Left cardiac atrium (tissue), 4 donors: ENCODE measurements at regions not wholly inside any gene's neighbourhood (a gene's known extent, or its start where the extent isn't known, plus 50 kb on each side); places are given as distances from the start of the nearest gene placed in this dataset.

Experiments used
- ATAC-seq, 2 donors: fragments of 200-7000 bp; cut with Tn5 transposase; one replicate each; pipeline ENCODE4 v1.9.1; 2020; ENCODE audit warnings: mild to moderate bottlenecking in 2 of 2, moderate library complexity in 2 of 2
- DNase-seq: peaks from one replicate; pipeline ENCODE4 v3.0.0-alpha.2; 2020
- intact Hi-C, 2 donors: fragments of 100-400 bp; cut with DNase I; formaldehyde crosslinking; loops; one replicate each; pipeline versions ENCODE4 v1.14.1 to v1.15.1; 2022 to 2023
- donor health status: DM: no; HTN: yes; CAD: no.
- donor health status: DM: no; HTN: yes; CAD: no; lungs with severe emphysema.
- donor health status: DM: yes; HTN: yes; CAD: no.
- donor health status: Dilated cardiomyopathy.

- no peak for DNase-seq
- intact Hi-C loops = no loop called here
- no peak for ATAC-seq
Measured at GRCh38 chr18:47574966-47575365, 323.5 kb upstream of the SKOR2 start.

DNA sequence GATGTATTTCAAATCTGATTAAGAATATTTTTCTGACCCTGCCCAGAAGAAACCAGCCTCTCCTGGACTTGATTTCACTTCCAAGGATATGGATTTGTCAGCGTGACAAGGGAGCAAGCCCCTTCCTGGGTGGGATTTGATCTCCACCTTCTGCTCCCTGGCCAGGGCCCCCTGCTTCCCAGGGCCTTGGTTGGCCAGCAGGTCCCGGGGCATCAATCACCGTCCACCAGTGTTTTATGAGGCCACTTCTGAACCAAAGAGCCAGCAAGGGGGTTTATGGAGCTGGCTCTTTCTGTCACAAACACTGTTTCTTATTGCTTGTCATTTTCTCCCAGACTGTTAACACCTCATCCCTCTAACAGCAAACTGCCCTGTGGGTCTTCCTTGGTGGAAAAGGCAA, 320.5 kb upstream of the SKOR2 start:
- DNase-seq (no peak), ATAC-seq (no peak)
- intact Hi-C loops = no loop called here

- ATAC-seq (no peak), DNase-seq (no peak)
- intact Hi-C loops = no loop called here
Measured at GRCh38 chr18:47566809-47567208, 315.3 kb upstream of the SKOR2 start.

DNA sequence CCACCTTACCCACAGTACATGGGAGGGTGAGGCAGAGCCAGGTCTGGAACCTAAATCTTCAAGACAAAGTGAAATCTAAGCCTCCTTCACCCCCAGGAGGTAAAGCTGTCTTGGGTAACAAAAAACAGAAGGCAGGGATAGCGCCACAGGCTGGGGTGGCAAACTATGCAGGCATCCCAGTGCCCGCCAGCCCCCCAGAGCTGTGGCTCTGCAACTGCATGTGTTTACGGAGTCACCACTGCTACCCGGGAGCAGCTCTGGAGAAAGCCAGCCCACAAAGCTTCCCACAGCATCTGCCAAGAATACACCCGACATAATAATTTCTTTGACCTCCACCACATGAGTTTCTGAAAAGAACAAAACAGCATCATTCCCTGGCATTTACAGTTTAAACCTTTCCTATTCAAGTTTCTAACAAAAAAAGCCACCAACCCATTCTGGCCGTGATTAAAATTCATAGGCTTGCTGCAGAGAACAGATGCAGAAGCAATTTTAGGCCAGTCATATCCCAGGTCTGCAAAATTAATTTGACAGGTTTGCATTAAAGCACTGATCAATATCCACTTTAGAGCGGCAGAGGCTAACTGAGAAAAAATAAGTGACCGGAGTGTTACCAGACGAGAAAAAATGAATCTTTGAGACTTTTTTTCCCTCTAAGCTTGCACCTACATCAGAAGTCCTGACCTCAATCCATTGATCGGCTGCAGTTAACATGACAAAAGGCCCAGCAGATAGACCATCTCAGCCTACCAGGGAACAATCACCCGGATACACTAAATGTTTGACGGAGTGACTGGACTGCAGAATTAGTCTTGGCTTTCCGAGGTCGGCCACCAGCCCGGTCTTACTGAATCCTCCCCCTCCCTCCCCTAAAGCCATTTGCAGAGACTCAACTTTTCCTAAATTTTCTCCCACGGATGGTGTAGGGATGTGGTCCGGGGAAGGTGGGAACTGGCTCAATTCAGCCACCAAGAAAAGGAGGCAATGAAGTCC, 309.6 kb upstream of the SKOR2 start:
- ATAC-seq = no peak
- intact Hi-C loops = no loop called here

GRCh38 chr18:47558110-47558750, 306.8 kb upstream of the SKOR2 start:
- DNase-seq (no peak), ATAC-seq (no peak)
- intact Hi-C loops = no loop called here

More for the DNA sequence above, 309.6 kb upstream of the SKOR2 start:
- no peak for DNase-seq

- DNase-seq (no peak), ATAC-seq (no peak)
- intact Hi-C loops = no loop called here
Measured at GRCh38 chr18:47557160-47557559, 305.7 kb upstream of the SKOR2 start.

- ATAC-seq (no peak), DNase-seq (no peak)
- intact Hi-C loops = no loop called here
Measured at GRCh38 chr18:47552783-47553182, 301.3 kb upstream of the SKOR2 start.

- no peak for ATAC-seq
- intact Hi-C loops = no loop called here
- DNase-seq = no peak
Measured at GRCh38 chr18:47550611-47551010, 299.2 kb upstream of the SKOR2 start.

GRCh38 chr18:47549021-47549540, 297.6 kb upstream of the SKOR2 start:
- DNase-seq (no peak), ATAC-seq (peak; percentile 40 to 67)
- intact Hi-C loops = no loop called here

GRCh38 chr18:47547539-47548202, 296.2 kb upstream of the SKOR2 start:
- intact Hi-C loops = no loop called here
- no peak for DNase-seq
- ATAC-seq = no peak

- ATAC-seq (no peak), DNase-seq (no peak)
- intact Hi-C loops = no loop called here
Measured at GRCh38 chr18:47545613-47546012, 294.2 kb upstream of the SKOR2 start.

DNA sequence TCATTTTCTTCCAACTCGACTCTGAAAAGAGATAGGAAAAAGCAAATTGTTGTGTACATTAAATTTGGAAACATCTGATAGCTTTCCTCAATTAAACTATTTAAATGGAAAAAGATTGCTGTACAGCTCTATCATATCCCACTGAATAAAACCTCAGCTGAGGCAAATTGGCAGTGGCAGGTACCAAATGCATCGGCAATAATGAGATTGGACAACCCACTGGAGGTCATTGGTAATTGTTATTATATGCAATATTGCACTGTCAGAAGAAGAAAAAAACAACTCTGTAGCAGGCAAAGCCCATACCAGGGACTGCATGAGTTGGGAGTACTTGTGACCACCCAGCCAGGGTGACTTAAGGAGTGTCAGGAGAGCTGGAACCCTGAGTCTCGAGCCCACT, 291.6 kb upstream of the SKOR2 start:
- ATAC-seq (no peak), DNase-seq (no peak)
- intact Hi-C loops = no loop called here

DNA sequence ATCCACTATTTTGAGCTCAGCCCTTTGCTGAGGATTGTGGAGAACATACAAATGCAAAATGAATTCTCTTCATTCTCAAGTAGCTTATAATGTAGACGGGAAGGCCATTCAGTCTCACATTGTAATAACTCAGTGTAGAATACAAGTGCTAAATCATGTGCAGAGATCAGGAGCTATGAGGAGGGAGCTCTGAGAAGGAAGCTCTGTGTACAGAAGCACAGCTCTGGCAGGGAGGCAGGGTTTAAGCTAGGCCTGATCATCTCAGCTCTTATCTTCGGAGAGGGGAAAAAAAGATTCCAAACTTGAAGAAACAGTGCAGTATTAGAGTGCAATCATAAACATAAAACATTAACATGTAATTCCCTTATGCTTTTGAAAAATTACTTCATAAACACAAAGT, 291.1 kb upstream of the SKOR2 start:
- ATAC-seq = no peak
- no peak for DNase-seq

GRCh38 chr18:47531717-47532116, 280.3 kb upstream of the SKOR2 start:
- peak in 1 of 2 donors; percentile 23 for ATAC-seq
- no peak for DNase-seq
- intact Hi-C loops = no loop called here

More for the DNA sequence above, 291.1 kb upstream of the SKOR2 start:
- intact Hi-C loops = no loop called here

DNA sequence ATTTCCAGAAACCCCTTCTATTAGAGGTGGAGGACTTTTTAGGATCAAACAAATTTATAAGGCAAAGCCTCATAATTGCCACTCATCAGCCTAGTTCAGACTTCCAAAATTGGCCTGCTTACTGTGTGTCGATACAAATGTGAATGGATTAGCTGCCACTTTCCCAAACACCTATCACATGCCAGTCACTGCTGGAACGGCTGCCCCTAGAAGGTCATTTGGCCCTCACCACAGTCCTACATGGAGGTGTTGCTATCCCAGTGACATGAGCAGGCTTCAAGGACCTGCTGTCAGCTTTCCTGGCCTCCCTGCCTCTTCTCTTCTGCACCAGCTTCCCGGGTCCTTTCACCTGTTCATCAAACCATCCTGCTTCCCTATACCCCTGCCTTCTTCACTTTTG, 279.2 kb upstream of the SKOR2 start:
- ATAC-seq (peak; percentile 47 to 81), DNase-seq (peak; percentile 33)
- intact Hi-C loops = no loop called here

- no peak for ATAC-seq
- DNase-seq = no peak
- intact Hi-C loops = no loop called here
Measured at GRCh38 chr18:47528343-47528742, 276.9 kb upstream of the SKOR2 start.

GRCh38 chr18:47526147-47526546, 274.7 kb upstream of the SKOR2 start:
- no peak for ATAC-seq
- no peak for DNase-seq
- intact Hi-C loops = no loop called here

- ATAC-seq = no peak
- intact Hi-C loops = no loop called here
Measured at GRCh38 chr18:47522359-47522758, 270.9 kb upstream of the SKOR2 start.

GRCh38 chr18:47520263-47520662, 268.8 kb upstream of the SKOR2 start:
- ATAC-seq (no peak), DNase-seq (no peak)
- intact Hi-C loops = no loop called here

More at GRCh38 chr18:47522359-47522758, 270.9 kb upstream of the SKOR2 start:
- DNase-seq = no peak

DNA sequence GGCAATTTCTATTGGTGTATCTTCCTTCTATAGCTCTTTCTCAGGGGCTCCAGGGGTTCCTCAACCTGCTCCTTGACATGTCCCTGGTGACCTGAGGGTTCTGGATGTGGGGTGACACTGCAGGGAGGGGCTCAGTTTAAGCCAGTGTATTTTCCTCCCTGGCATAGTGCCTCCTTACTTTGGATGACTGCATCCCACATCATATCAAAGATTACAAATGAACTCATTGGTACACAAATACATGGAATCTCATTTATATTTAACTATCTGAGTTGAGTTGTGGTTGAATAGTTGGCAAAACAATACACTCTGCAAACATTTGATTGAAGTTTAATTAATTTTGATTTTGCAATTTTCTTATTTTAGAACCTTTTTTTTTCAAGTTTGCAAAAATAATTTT, 268.2 kb upstream of the SKOR2 start:
- DNase-seq (no peak), ATAC-seq (no peak)
- intact Hi-C loops = no loop called here
